Neural progenitor cell (in vitro differentiated cells): ENCODE measurements at regions not wholly inside any gene's neighbourhood (a gene's known extent, or its start where the extent isn't known, plus 50 kb on each side); places are given as distances from the start of the nearest gene placed in this dataset.

Experiments
- DNase-seq: peaks from one replicate; pipeline ENCODE4 v3.0.0-alpha.2; 2016; ENCODE audit warnings: low spot score
- H2AFZ ChIP-seq: fragments of 200-600 bp; sonication (generic); replicated peaks from 2 replicates; pipeline ENCODE4 v1.6.1; 2016; ENCODE audit warnings: antibody characterized with exemption
- H3F3A ChIP-seq: fragments of 200-600 bp; sonication (generic); 2 replicates; pipeline ENCODE4 v1.6.1; 2016; ENCODE audit warnings: antibody characterized with exemption, low read depth
- H3K27ac ChIP-seq: fragments of 200-600 bp; sonication (generic); 2 replicates; pipeline ENCODE4 v1.5.1; 2016; ENCODE audit warnings: mild to moderate bottlenecking
- H3K27me3 ChIP-seq: fragments of 200-600 bp; sonication (generic); 2 replicates; pipeline ENCODE4 v1.6.1; 2016; ENCODE audit warnings: mild to moderate bottlenecking, moderate library complexity
- H3K36me3 ChIP-seq: fragments of 200-600 bp; sonication (generic); 2 replicates; pipeline ENCODE4 v1.5.1; 2016
- H3K4me1 ChIP-seq: fragments of 200-600 bp; sonication (generic); 2 replicates; pipeline ENCODE4 v1.6.1; 2016; ENCODE audit warnings: mixed run types
- H3K4me2 ChIP-seq: fragments of 200-600 bp; sonication (generic); 2 replicates; pipeline ENCODE4 v1.6.1; 2016
- H3K4me3 ChIP-seq: fragments of 200-600 bp; sonication (generic); 2 replicates; pipeline ENCODE4 v1.5.1; 2016
- H3K79me2 ChIP-seq: fragments of 200-600 bp; sonication (generic); 2 replicates; pipeline ENCODE4 v1.6.1; 2016; ENCODE audit warnings: low read depth
- H3K9ac ChIP-seq: fragments of 200-600 bp; sonication (generic); 2 replicates; pipeline ENCODE4 v1.6.1; 2016
- H3K9me3 ChIP-seq: fragments of 200-600 bp; sonication (generic); 2 replicates; pipeline ENCODE4 v1.5.1; 2016; ENCODE audit warnings: low read depth
- H4K20me1 ChIP-seq: fragments of 200-600 bp; sonication (generic); 2 replicates; pipeline ENCODE4 v1.6.1; 2016; ENCODE audit warnings: low read depth
- H3K27ac Mint-ChIP-seq: 3 replicates; pipeline ENCODE4 v1.8.0; 2021; ENCODE audit warnings: mixed read lengths
- H3K27me3 Mint-ChIP-seq: 2 replicates; pipeline ENCODE4 v1.8.0; 2022; ENCODE audit warnings: low read depth, mild to moderate bottlenecking, inconsistent platforms, moderate library complexity, mixed read lengths; ENCODE audit not compliant: insufficient read depth
- H3K36me3 Mint-ChIP-seq: 3 replicates; pipeline ENCODE4 v1.8.0; 2021; ENCODE audit warnings: mixed read lengths
- H3K4me1 Mint-ChIP-seq: 3 replicates; pipeline ENCODE4 v1.8.0; 2021; ENCODE audit warnings: mixed read lengths
- H3K4me3 Mint-ChIP-seq: 3 replicates; pipeline ENCODE4 v1.8.0; 2021; ENCODE audit warnings: mild to moderate bottlenecking, moderate library complexity, mixed read lengths
- H3K9me3 Mint-ChIP-seq: 3 replicates; pipeline ENCODE4 v1.8.0; 2020; ENCODE audit warnings: mixed read lengths
- EZH2 ChIP-seq: fragments of 200-600 bp; sonication (generic); IDR thresholded peaks from 2 replicates; pipeline ENCODE4 v1.6.1; 2017; ENCODE audit warnings: antibody characterized with exemption, mild to moderate bottlenecking, moderate library complexity
- EZH2phosphoT487 ChIP-seq: fragments of 200-600 bp; sonication (generic); IDR thresholded peaks from 2 replicates; pipeline ENCODE4 v1.6.1; 2017; ENCODE audit warnings: antibody characterized with exemption
- TF ChIP-seq, protein P1 (sequence below): fragments of 200-600 bp; sonication (generic); IDR thresholded peaks from 2 replicates; pipeline ENCODE4 v1.5.1; 2017; ENCODE audit warnings: antibody characterized with exemption, mild to moderate bottlenecking

DNA sequence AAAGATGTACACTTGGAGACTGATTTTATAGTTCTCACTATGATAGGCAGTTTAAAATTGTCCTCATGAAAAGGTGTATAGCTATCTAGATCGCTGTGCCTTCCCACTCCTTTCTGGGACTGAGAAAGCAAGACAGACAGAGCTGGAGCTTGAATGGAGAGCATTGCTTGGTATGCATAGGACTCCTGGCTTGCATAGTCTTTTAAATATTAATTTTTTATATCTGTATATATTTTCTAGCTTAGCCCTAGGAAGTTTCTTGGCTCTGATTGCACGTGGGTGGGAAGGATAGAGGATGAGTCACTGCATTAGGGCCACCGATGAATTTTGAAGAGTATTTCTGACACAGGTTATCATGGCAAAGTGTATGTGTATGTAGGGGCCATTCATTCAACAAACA is 150.0 kb upstream of the SPACA1 start:
- Mint-ChIP-seq H3K4me1 (peaks cover 6% of the 10 kb centered on the region), H3K9me3 (no peaks in the 10 kb centered on the region), H3K4me3 (no peak overlapping the region), H3K27me3 (no peaks in the 10 kb centered on the region), H3K27ac (no peak overlapping the region), H3K36me3 (no peaks in the 10 kb centered on the region)
- Histone ChIP-seq H3K27ac (no peak overlapping the region), H3K27me3 (no peaks in the 10 kb centered on the region), H3K4me3 (no peak overlapping the region), H3K4me2 (no peak overlapping the region), H2AFZ (no peak overlapping the region), H4K20me1 (no peaks in the 10 kb centered on the region), H3K9ac (no peak overlapping the region), H3K9me3 (no peaks in the 10 kb centered on the region), H3K4me1 (no peaks in the 10 kb centered on the region), H3K79me2 (no peaks in the 10 kb centered on the region), H3F3A (no peaks in the 10 kb centered on the region), H3K36me3 (no peaks in the 10 kb centered on the region)
- no peak for TF ChIP-seq EZH2phosphoT487
- TF ChIP-seq, protein P1, sequence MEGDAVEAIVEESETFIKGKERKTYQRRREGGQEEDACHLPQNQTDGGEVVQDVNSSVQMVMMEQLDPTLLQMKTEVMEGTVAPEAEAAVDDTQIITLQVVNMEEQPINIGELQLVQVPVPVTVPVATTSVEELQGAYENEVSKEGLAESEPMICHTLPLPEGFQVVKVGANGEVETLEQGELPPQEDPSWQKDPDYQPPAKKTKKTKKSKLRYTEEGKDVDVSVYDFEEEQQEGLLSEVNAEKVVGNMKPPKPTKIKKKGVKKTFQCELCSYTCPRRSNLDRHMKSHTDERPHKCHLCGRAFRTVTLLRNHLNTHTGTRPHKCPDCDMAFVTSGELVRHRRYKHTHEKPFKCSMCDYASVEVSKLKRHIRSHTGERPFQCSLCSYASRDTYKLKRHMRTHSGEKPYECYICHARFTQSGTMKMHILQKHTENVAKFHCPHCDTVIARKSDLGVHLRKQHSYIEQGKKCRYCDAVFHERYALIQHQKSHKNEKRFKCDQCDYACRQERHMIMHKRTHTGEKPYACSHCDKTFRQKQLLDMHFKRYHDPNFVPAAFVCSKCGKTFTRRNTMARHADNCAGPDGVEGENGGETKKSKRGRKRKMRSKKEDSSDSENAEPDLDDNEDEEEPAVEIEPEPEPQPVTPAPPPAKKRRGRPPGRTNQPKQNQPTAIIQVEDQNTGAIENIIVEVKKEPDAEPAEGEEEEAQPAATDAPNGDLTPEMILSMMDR, result no peak
- no peak for TF ChIP-seq EZH2
- no peak for DNase-seq

DNA sequence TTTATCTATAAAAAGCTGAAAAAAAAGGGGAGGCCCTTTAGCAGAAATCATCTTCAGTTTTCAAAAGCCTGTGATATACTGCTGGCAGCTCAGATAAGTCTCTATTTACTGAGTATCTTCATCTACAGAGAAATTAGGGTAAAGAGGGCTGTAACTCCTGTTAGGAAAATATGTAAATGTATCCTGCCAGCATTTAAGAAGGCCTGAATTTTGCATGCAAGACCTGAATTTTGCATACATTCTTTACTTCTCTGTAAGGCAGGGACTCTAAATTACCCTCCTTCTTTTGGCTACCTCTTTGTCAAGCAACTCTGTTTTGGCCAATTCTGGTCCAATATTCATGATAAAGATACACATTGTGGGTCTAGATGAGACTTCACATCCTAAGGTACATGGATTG is 150.6 kb upstream of the SPACA1 start:
- no peaks in the 10 kb centered on the region for H3K9me3 ChIP-seq
- Mint-ChIP-seq H3K36me3 (no peaks in the 10 kb centered on the region), H3K4me3 (no peak overlapping the region), H3K27me3 (no peaks in the 10 kb centered on the region), H3K4me1 (peaks cover 4% of the 10 kb centered on the region), H3K27ac (no peak overlapping the region), H3K9me3 (no peaks in the 10 kb centered on the region)
- H3K9ac ChIP-seq, result no peak overlapping the region
- no peaks in the 10 kb centered on the region for H3K27me3 ChIP-seq
- H3K4me1 ChIP-seq, result no peaks in the 10 kb centered on the region
- no peaks in the 10 kb centered on the region for H3F3A ChIP-seq
- H3K4me3 ChIP-seq, result no peak overlapping the region
- no peak overlapping the region for H2AFZ ChIP-seq
- no peak for DNase-seq
- H3K4me2 ChIP-seq, result no peak overlapping the region
- no peak for TF ChIP-seq EZH2phosphoT487
- no peak for TF ChIP-seq EZH2
- TF ChIP-seq, protein P1, result no peak
- no peak overlapping the region for H3K27ac ChIP-seq
- no peaks in the 10 kb centered on the region for H3K79me2 ChIP-seq
- no peaks in the 10 kb centered on the region for H4K20me1 ChIP-seq
- H3K36me3 ChIP-seq, result no peaks in the 10 kb centered on the region

DNA sequence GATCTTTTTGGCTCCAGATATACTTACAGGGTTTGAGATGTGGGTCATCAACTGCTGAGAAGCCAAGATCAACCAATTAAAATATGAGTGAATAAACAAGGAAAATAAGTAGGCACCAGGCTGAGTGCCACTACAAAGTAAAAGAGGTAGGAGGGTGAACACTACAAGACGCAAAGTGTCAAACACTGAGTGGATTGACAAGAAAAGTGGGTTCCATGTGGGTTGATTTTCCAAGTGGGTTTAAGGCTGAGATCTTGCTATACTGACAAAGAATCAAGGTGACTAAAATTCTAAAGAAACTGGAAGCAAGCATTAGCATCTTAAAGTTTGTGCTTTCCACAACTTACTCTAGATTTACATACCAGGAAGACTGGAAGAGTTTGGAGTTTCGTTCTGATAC is 160.4 kb upstream of the SPACA1 start:
- H4K20me1 ChIP-seq, result no peaks in the 10 kb centered on the region
- H3K4me2 ChIP-seq, result no peak overlapping the region
- H3F3A ChIP-seq, result no peaks in the 10 kb centered on the region
- H3K4me3 Mint-ChIP-seq, result no peak overlapping the region
- H3K36me3 ChIP-seq, result no peaks in the 10 kb centered on the region
- H3K4me3 ChIP-seq, result no peak overlapping the region
- no peak for DNase-seq
- H3K4me1 ChIP-seq, result no peaks in the 10 kb centered on the region
- H3K9me3 ChIP-seq, result no peaks in the 10 kb centered on the region
- no peaks in the 10 kb centered on the region for H3K27me3 Mint-ChIP-seq
- TF ChIP-seq EZH2 (no peak), EZH2phosphoT487 (no peak)
- TF ChIP-seq, protein P1, result no peak
- H2AFZ ChIP-seq, result no peak overlapping the region
- no peaks in the 10 kb centered on the region for H3K27me3 ChIP-seq
- H3K9me3 Mint-ChIP-seq, result no peaks in the 10 kb centered on the region
- no peaks in the 10 kb centered on the region for H3K36me3 Mint-ChIP-seq
- no peak overlapping the region for H3K9ac ChIP-seq
- no peak overlapping the region for H3K27ac Mint-ChIP-seq
- H3K79me2 ChIP-seq, result no peaks in the 10 kb centered on the region
- no peak overlapping the region for H3K27ac ChIP-seq
- no peaks in the 10 kb centered on the region for H3K4me1 Mint-ChIP-seq

DNA sequence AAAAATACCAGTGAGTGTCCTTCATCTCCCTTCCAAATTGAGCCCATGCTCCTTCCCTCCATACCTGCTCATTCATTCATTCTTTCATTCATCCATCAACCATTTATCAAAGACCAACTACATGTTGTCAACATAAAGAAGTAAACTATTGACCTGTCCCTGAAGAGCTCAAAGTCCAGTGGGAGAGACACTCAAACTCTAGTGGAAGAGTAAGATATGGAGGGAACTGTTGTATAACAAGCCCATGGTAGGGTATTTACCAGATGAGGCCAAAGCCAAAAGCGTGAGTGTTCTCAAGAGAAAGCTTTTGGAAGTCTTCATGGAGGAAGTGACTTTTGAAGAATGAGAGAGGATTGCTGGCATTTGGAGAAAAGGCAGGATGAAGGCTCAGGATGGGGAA is 163.4 kb upstream of the SPACA1 start:
- Histone ChIP-seq H3K4me2 (no peak overlapping the region), H3F3A (no peaks in the 10 kb centered on the region), H3K79me2 (no peaks in the 10 kb centered on the region), H3K9ac (no peak overlapping the region), H3K4me3 (no peak overlapping the region), H3K36me3 (no peaks in the 10 kb centered on the region), H3K27me3 (no peaks in the 10 kb centered on the region), H3K9me3 (no peaks in the 10 kb centered on the region), H4K20me1 (no peaks in the 10 kb centered on the region), H3K27ac (no peak overlapping the region), H2AFZ (no peak overlapping the region), H3K4me1 (no peaks in the 10 kb centered on the region)
- Mint-ChIP-seq H3K36me3 (no peaks in the 10 kb centered on the region), H3K4me3 (no peak overlapping the region), H3K27me3 (no peaks in the 10 kb centered on the region), H3K9me3 (peaks cover 3% of the 10 kb centered on the region), H3K27ac (no peak overlapping the region), H3K4me1 (no peaks in the 10 kb centered on the region)
- no peak for DNase-seq
- TF ChIP-seq EZH2 (no peak), EZH2phosphoT487 (no peak)
- TF ChIP-seq, protein P1, result no peak
